GM19468 (cell line): ENCODE measurements at regions not wholly inside any gene's neighbourhood (a gene's known extent, or its start where the extent isn't known, plus 50 kb on each side); places are given as distances from the start of the nearest gene placed in this dataset.

Experiments used
- ATAC-seq: cut with Tn5 transposase; IDR thresholded peaks from one replicate; pipeline ENCODE4 v1.9.1; 2021; ENCODE audit warnings: mild to moderate bottlenecking, moderate library complexity, moderate number of reproducible peaks; ENCODE audit not compliant: unreplicated experiment; ENCODE audit errors: extremely low read depth

GRCh38 chr4:136806844-136807243, 725.5 kb downstream of the PCDH18 start:
- ATAC-seq = no peak

GRCh38 chr4:136805617-136806016, 726.7 kb downstream of the PCDH18 start:
- no peak for ATAC-seq

GRCh38 chr4:136803433-136803832, 728.9 kb downstream of the PCDH18 start:
- ATAC-seq = no peak

GRCh38 chr4:136800248-136800647, 732.0 kb downstream of the PCDH18 start:
- ATAC-seq = no peak

- no peak for ATAC-seq
Observed at GRCh38 chr4:136796953-136797352, 735.3 kb downstream of the PCDH18 start.

GRCh38 chr4:136793848-136794247, 738.4 kb downstream of the PCDH18 start:
- no peak for ATAC-seq

GRCh38 chr4:136784326-136784725, 748.0 kb downstream of the PCDH18 start:
- ATAC-seq = no peak

GRCh38 chr4:136769717-136770116, 762.6 kb downstream of the PCDH18 start:
- ATAC-seq = no peak

- no peak for ATAC-seq
Observed at GRCh38 chr4:136768925-136769275, 763.4 kb downstream of the PCDH18 start.

GRCh38 chr4:136768213-136768924, 763.9 kb downstream of the PCDH18 start:
- ATAC-seq = no peak

GRCh38 chr4:136763919-136764318, 768.4 kb downstream of the PCDH18 start:
- ATAC-seq = no peak

GRCh38 chr4:136755531-136755916, 776.8 kb downstream of the PCDH18 start:
- ATAC-seq = no peak

GRCh38 chr4:136754810-136755530, 777.3 kb downstream of the PCDH18 start:
- ATAC-seq = no peak

GRCh38 chr4:136751556-136751955, 780.7 kb downstream of the PCDH18 start:
- no peak for ATAC-seq

- ATAC-seq = no peak
Observed at GRCh38 chr4:136750897-136751296, 781.4 kb downstream of the PCDH18 start.

GRCh38 chr4:136749989-136750388, 782.3 kb downstream of the PCDH18 start:
- ATAC-seq = no peak

GRCh38 chr4:136748773-136749172, 783.5 kb downstream of the PCDH18 start:
- no peak for ATAC-seq

GRCh38 chr4:136748165-136748564, 784.1 kb downstream of the PCDH18 start:
- ATAC-seq = no peak

GRCh38 chr4:136743238-136743637, 789.1 kb downstream of the PCDH18 start:
- no peak for ATAC-seq

- no peak for ATAC-seq
Observed at GRCh38 chr4:136742333-136742732, 790.0 kb downstream of the PCDH18 start.

GRCh38 chr4:136741468-136741867, 790.8 kb downstream of the PCDH18 start:
- no peak for ATAC-seq

GRCh38 chr4:136740326-136740725, 792.0 kb downstream of the PCDH18 start:
- ATAC-seq = no peak
